OCI-LY3 (cell line): ENCODE measurements at regions not wholly inside any gene's neighbourhood (a gene's known extent, or its start where the extent isn't known, plus 50 kb on each side); places are given as distances from the start of the nearest gene placed in this dataset.

Experiments
- H2AFZ ChIP-seq: fragments of 200-600, 300-600 bp; shearing (Covaris generic); 2 replicates; pipeline ENCODE4 v1.6.0; 2014; ENCODE audit warnings: antibody characterized with exemption, low read depth, low read length
- H3K27ac ChIP-seq: fragments of 200-600, 300-600 bp; sonication (generic); 2 replicates; pipeline ENCODE4 v1.5.1; 2014; ENCODE audit warnings: mild to moderate bottlenecking, low read length, moderate library complexity, mixed read lengths
- H3K27me3 ChIP-seq: fragments of 200-600, 300-600 bp; sonication (generic); 2 replicates; pipeline ENCODE4 v1.6.1; 2014; ENCODE audit warnings: low read depth, low read length, mixed read lengths
- H3K36me3 ChIP-seq: fragments of 200-600, 300-600 bp; sonication (generic); replicated peaks from 2 replicates; pipeline ENCODE3; 2014; ENCODE audit warnings: low read depth, low read length, mixed read lengths
- H3K4me1 ChIP-seq: fragments of 300-600, 200-600 bp; sonication (generic); 2 replicates; pipeline ENCODE4 v1.6.1; 2014; ENCODE audit warnings: low read length, mixed read lengths
- H3K4me2 ChIP-seq: fragments of 200-600, 300-600 bp; sonication (generic); 2 replicates; pipeline ENCODE4 v1.6.1; 2014; ENCODE audit warnings: low read length, mixed read lengths
- H3K4me3 ChIP-seq: fragments of 300-600, 200-600 bp; sonication (generic); 2 replicates; pipeline ENCODE4 v1.5.1; 2014; ENCODE audit warnings: antibody characterized with exemption, mild to moderate bottlenecking, low read length, moderate library complexity
- H3K79me2 ChIP-seq: fragments of 300-600, 200-600 bp; shearing (Covaris generic); 2 replicates; pipeline ENCODE4 v1.6.1; 2014; ENCODE audit warnings: mild to moderate bottlenecking, low read length, mixed read lengths
- H3K9ac ChIP-seq: fragments of 300-600, 200-600 bp; shearing (Covaris generic); 2 replicates; pipeline ENCODE4 v1.6.0; 2014; ENCODE audit warnings: mild to moderate bottlenecking, low read length, moderate library complexity
- H3K9me3 ChIP-seq: fragments of 200-600, 300-600 bp; shearing (Covaris generic); 2 replicates; pipeline ENCODE4 v1.6.1; 2014; ENCODE audit warnings: low read length, mixed read lengths; ENCODE audit not compliant: insufficient read depth
- H4K20me1 ChIP-seq: fragments of 200-600, 300-600 bp; sonication (generic); 2 replicates; pipeline ENCODE4 v1.6.1; 2016; ENCODE audit warnings: low read length, mixed read lengths; ENCODE audit not compliant: insufficient read depth
- CTCF ChIP-seq: fragments of 200-600, 300-600 bp; sonication (generic); IDR thresholded peaks from 2 replicates; pipeline ENCODE4 v1.5.1; 2014; ENCODE audit warnings: antibody characterized with exemption, low read length, low read depth
- EZH2phosphoT487 ChIP-seq: fragments of 200-600 bp; shearing (Covaris generic); IDR thresholded peaks from 2 replicates; pipeline ENCODE4 v1.6.1; 2018; ENCODE audit warnings: antibody characterized with exemption, mixed run types, low read depth

GRCh38 chr13:111506125-111506524 lies 185.7 kb downstream of the TEX29 start:
- H3K4me3 ChIP-seq, result no peak overlapping the region
- no peaks in the 10 kb centered on the region for H3K79me2 ChIP-seq
- H2AFZ ChIP-seq, result no peak overlapping the region
- no peaks in the 10 kb centered on the region for H4K20me1 ChIP-seq
- peaks cover 4% of the 10 kb centered on the region for H3K4me1 ChIP-seq
- no peak for TF ChIP-seq CTCF
- TF ChIP-seq EZH2phosphoT487, result no peak
- H3K9me3 ChIP-seq, result no peaks in the 10 kb centered on the region
- no peaks in the 10 kb centered on the region for H3K36me3 ChIP-seq
- no peak overlapping the region for H3K9ac ChIP-seq
- peaks cover 5% of the 10 kb centered on the region; the same call in 1 of the 2 replicates for H3K27me3 ChIP-seq
- H3K4me2 ChIP-seq, result no peak overlapping the region
- no peak overlapping the region for H3K27ac ChIP-seq

- Histone ChIP-seq H2AFZ (no peak overlapping the region), H3K9ac (no peak overlapping the region), H3K36me3 (no peaks in the 10 kb centered on the region), H3K4me2 (no peak overlapping the region), H4K20me1 (no peaks in the 10 kb centered on the region), H3K27me3 (peaks cover 5% of the 10 kb centered on the region; the same call in 1 of the 2 replicates), H3K4me1 (peaks cover 4% of the 10 kb centered on the region), H3K9me3 (no peaks in the 10 kb centered on the region), H3K4me3 (no peak overlapping the region), H3K27ac (no peak overlapping the region), H3K79me2 (no peaks in the 10 kb centered on the region)
- TF ChIP-seq CTCF, result no peak
- no peak for TF ChIP-seq EZH2phosphoT487
Observed at GRCh38 chr13:111506621-111507020, 186.2 kb downstream of the TEX29 start.

GRCh38 chr13:111508164-111508870 lies 187.9 kb downstream of the TEX29 start:
- Histone ChIP-seq H3K9ac (no peak overlapping the region), H2AFZ (no peak overlapping the region), H3K79me2 (no peaks in the 10 kb centered on the region), H3K27me3 (peaks cover 5% of the 10 kb centered on the region; the same call in 1 of the 2 replicates), H3K36me3 (no peaks in the 10 kb centered on the region), H4K20me1 (no peaks in the 10 kb centered on the region), H3K4me1 (peaks cover 4% of the 10 kb centered on the region), H3K27ac (no peak overlapping the region), H3K9me3 (no peaks in the 10 kb centered on the region), H3K4me3 (no peak overlapping the region), H3K4me2 (no peak overlapping the region)
- TF ChIP-seq EZH2phosphoT487, result no peak
- no peak for TF ChIP-seq CTCF

- Histone ChIP-seq H3K9me3 (no peaks in the 10 kb centered on the region), H3K9ac (no peak overlapping the region), H3K27me3 (0 out of 2 replicates have a peak, but pooled peaks cover 3% of the 10 kb centered on the region), H3K36me3 (no peaks in the 10 kb centered on the region), H3K27ac (no peak overlapping the region), H2AFZ (no peak overlapping the region), H3K79me2 (no peaks in the 10 kb centered on the region), H3K4me2 (no peak overlapping the region), H3K4me3 (no peak overlapping the region), H3K4me1 (peaks cover 4% of the 10 kb centered on the region), H4K20me1 (no peaks in the 10 kb centered on the region)
- TF ChIP-seq CTCF (no peak), EZH2phosphoT487 (no peak)
Observed at GRCh38 chr13:111508902-111509509, 188.6 kb downstream of the TEX29 start.
